Glomerular visceral epithelial cell (primary cell): ENCODE measurements at regions not wholly inside any gene's neighbourhood (a gene's known extent, or its start where the extent isn't known, plus 50 kb on each side); places are given as distances from the start of the nearest gene placed in this dataset.
A peak's percentile ranks its signal among the peaks of the same experiment; 100 is the strongest.
"Not testable (repeated sequence)": the region's sequence is repeated elsewhere in the genome, so short reads cannot be mapped to it uniquely, and the experiment has no call there.

Source experiments
- DNase-seq: peaks from one replicate; pipeline ENCODE4 v3.0.0-alpha.2; 2016; ENCODE audit errors: extremely low spot score

- not testable (repeated sequence) for DNase-seq
Observed at GRCh38 chr17:22044706-22045246, 352.5 kb downstream of the KCNJ18 start.

- DNase-seq, result not testable (repeated sequence)
Observed at GRCh38 chr17:22047521-22047920, 355.2 kb downstream of the KCNJ18 start.

DNA sequence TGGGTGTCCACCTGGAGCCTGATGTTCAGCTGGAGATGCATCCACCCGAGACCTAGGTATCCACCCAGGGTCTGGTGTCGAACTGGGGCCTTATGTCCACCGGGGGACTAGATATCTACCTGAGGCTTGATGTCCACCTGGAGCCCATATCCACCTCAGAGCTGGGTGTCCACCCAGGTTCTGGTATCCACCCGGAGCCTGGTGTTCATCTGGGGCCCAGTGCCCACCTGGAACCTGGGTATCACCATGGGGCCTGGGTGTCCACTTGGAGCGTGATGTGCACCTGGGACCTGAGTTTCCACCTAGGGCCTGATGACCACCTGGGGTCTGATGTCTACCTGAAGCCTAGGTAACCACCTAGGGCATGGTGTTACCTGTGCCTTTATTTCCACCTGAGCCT, 355.9 kb downstream of the KCNJ18 start:
- DNase-seq, result not testable (repeated sequence)

GRCh38 chr17:22050766-22051165, 358.4 kb downstream of the KCNJ18 start:
- not testable (repeated sequence) for DNase-seq

DNA sequence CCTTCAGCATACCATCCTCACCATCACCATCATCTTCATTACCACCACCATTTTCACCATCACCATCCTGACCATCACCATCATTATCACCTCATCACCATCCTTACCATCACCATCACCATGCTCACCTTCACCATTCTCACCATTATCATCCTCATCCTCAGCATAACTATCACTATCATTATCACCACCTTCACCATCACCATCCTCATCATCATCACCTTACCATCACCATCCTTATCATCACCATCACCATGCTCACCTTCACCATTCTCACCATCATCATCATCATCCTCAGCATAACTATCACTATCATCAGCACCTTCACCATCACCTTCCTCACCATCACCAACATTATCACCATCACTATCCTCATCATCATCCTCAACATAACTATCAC, 360.4 kb downstream of the KCNJ18 start:
- not testable (repeated sequence) for DNase-seq

DNA sequence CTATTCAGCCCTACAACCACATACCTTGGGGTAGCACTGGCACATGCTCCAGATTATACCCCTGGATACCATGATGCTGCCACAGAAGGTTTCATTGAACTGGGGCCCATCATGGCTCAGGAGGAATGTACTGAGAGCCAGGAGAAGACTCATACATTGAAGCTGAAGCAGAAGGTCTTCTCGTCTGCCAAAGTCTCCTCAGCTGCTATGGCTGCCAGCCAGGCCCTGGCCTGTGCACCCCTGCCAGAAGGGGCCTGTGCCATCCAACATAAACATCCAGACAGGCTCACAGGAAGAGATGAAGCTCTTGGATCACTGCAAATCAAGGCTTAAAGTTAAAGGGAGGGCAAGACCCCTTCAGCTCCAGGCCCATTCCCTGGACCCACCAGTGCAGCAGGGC, 364.2 kb downstream of the KCNJ18 start:
- not testable (repeated sequence) for DNase-seq

DNA sequence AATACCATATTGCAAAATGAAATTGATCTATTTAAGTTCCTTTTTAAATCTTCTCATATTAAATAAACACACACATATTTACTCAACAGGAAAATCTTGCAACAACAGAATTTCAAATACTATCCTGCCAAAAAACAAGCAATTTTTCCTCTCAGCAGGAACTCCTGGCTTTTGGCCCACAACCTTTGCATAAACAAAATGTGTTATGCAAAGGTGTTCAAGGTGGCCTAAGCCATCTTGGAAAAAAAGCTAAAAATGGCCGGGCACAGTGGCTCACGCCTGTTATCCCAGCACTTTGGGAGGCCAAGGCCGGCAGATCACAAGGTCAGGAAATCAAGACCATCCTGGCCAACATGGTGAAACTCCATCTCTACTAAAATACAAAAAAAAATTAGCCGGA, 383.6 kb downstream of the KCNJ18 start:
- DNase-seq, result not testable (repeated sequence)

GRCh38 chr17:22088589-22088988, 396.3 kb downstream of the KCNJ18 start:
- not testable (repeated sequence) for DNase-seq

- no peak for DNase-seq
Observed at GRCh38 chr17:22090263-22090935, 398.1 kb downstream of the KCNJ18 start.

DNA sequence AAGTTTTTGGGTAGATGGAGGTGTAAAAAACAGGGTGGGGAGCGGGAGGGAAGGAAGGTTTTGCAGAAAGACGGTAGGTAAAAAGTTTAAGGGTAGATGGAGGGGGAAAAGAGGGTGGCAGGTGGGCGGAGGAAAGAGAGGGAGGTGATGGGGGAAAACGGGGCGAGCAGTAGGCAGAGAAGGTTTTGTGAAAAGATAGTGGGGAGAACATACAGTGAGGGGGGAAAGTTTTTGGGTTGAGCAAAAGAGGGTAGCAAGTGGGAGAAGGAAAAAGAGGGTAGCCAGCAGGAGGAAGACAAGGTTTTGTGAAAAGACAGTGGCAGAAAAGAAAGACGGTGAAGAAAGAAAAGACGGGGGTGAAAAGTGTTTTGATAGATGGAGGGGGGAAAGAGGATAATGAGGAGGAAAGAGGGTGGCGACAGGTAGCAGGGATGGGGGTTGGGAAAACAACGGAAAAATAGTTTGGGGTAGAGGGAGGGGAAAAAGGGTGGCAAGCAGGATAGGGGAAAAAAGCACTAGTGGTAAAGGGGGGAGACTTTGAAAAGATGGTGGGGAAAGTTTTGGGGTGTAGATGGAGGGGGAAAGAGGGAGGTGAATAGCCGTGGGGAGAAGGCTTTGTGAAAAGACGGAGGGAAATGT, 398.8 kb downstream of the KCNJ18 start:
- DNase-seq, result not testable (repeated sequence)

- DNase-seq, result not testable (repeated sequence)
Observed at GRCh38 chr17:22091840-22092239, 399.5 kb downstream of the KCNJ18 start.

GRCh38 chr17:22095414-22095813, 403.1 kb downstream of the KCNJ18 start:
- DNase-seq, result not testable (repeated sequence)

GRCh38 chr17:22099633-22100032, 407.3 kb downstream of the KCNJ18 start:
- DNase-seq, result not testable (repeated sequence)

- DNase-seq, result no peak
Observed at GRCh38 chr17:22102177-22102576, 409.9 kb downstream of the KCNJ18 start.

DNA sequence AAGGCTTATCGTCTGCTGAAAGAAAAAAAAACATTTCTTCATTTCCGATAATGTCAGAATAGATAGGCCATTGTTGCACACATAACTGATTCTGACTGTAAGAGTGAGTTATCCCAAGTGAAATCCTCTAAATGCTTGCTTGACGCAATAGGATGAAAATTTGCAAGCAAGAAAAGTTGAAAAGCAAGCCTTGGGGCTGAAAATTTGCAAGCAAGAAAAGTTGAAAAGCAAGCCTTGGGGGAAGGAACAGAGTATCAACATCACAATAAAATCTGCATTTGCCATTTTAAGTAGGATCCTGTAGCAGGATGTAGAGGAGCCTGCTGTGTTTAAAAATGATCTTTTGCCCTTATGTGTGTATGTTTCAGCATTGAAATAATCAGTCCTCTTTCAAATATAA, 424.4 kb downstream of the KCNJ18 start:
- not testable (repeated sequence) for DNase-seq

- DNase-seq, result not testable (repeated sequence)
Observed at GRCh38 chr17:22117401-22117800, 425.1 kb downstream of the KCNJ18 start.

- DNase-seq, result not testable (repeated sequence)
Observed at GRCh38 chr17:22119016-22119415, 426.7 kb downstream of the KCNJ18 start.

DNA sequence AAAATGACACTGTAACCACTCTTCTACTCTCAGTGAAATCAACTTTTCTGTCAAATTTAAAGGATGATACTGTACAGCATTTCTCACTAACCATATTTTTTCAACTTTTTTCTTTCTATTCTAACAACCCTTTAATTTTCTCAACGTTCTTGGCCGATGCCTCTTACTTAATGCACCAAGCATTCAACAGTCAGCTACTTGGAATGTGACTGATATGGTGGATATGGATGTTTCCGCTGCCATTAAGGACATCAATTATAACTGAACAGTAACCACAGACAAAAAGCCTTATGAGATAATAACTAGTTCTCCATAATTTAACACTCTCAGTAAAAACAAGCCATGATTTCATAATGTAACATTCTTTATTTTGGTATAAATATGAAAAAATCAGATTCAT, 427.4 kb downstream of the KCNJ18 start:
- peak; percentile 55 for DNase-seq

DNA sequence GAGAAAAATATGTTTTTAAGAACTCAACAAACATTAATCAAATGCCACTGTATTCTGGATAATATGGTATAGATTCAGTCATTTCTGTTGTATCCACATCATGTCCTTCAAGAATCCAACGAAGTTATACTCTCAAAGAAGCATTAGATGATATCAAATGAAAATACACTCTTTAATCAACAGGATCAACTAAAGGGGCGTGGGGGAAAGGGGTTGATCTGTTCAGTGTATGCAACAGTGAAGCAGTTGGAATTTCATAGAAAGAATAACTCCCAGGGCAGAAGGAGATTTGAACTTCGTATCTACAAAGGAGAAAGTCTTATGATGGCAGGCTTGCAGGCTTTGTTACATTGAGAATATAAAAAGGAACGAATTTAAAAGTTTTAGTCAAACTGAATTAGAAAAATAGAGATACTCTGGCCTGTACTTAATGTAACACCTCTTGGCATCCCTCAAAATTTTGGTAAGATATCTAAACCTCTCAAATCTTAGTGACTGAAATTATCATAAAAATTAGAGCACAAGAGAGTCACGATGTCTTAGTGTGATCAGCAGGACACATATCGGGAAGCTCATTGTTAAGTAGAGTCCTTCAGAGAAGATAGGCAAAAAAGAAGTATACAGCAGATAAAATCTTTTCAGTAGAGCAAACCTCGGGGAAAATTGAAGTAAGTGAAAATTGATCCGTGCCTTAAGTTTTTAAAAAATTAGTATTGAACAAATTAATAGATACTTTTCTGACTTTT, 431.4 kb downstream of the KCNJ18 start:
- DNase-seq, result no peak

DNA sequence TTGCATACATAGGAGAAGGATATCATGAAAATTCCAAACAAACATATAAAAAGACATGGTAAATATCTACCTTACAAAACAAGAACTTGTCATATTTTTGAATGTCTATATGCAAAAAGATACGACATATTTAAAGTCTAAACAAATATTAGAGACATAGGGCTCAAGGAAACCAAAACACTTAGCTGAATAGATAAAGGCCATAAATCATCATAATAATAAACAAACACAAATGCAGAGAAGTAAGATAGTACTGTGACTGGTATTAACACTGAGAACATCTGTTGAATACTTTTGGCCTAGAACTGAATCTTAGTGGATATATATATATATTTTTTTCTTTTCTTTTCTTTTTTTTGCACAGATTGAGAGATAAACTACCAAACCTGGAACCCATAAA, 435.8 kb downstream of the KCNJ18 start:
- no peak for DNase-seq

- DNase-seq, result no peak
Observed at GRCh38 chr17:22128723-22129122, 436.4 kb downstream of the KCNJ18 start.

DNA sequence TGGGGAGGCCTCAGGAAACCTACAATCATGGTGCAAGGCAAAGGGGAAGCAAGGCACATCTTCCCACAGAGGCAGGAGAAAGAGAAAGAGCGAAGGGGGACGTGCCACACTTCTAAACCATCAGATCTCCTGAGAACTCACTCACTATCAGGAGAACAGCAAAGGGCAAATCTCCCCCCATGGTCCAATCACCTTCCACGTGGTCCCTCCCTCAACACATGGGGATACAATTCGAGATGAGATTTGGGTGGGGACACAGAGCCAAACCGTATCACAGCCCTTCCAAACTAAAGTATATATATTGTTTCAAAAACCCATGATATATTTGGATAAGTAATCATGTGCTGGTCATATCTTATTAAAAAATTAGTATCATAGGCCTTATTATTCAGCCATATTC, 437.6 kb downstream of the KCNJ18 start:
- DNase-seq, result not testable (repeated sequence)
